K562 (cell line): ENCODE measurements at regions not wholly inside any gene's neighbourhood (a gene's known extent, or its start where the extent isn't known, plus 50 kb on each side); places are given as distances from the start of the nearest gene placed in this dataset.
"Not testable (repeated sequence)": the region's sequence is repeated elsewhere in the genome, so short reads cannot be mapped to it uniquely, and the experiment has no call there.

Experiments
- ATF2 ChIP-seq: sonication (generic); formaldehyde crosslinking; IDR thresholded peaks from 2 replicates; pipeline ENCODE4 v1.8.1; 2022; ENCODE audit warnings: missing genetic modification reagents
- BRF2 ChIP-seq: IDR thresholded peaks from 3 replicates; pipeline ENCODE4 v1.6.1; 2011; ENCODE audit warnings: borderline replicate concordance, mild to moderate bottlenecking; ENCODE audit not compliant: insufficient read length, insufficient read depth
- CTCF ChIP-seq, 3 experiments: IDR thresholded peaks in 2 of 3; conservative IDR thresholded peaks in 1 of 3; 2 replicates each; pipeline ENCODE4 v1.5.1; 2011 to 2012; ENCODE audit warnings: low read length in 3 of 3, mild to moderate bottlenecking in 3 of 3, control low read depth in 2 of 3, improper control_type of control experiment in 1 of 3, inconsistent platforms in 1 of 3, low read depth in 1 of 3, mixed read lengths in 1 of 3, moderate library complexity in 1 of 3; ENCODE audit not compliant: insufficient read depth in 2 of 3
- E2F3 ChIP-seq: fragments of 250-450 bp; sonication (Bioruptor Pico); IDR thresholded peaks from 2 replicates; pipeline ENCODE4 v1.4.0; 2020; ENCODE audit warnings: mild to moderate bottlenecking
- GATA2 ChIP-seq: sonication (generic); formaldehyde crosslinking; IDR thresholded peaks from 2 replicates; pipeline ENCODE4 v1.4.0; 2020; ENCODE audit warnings: mild to moderate bottlenecking, missing genetic modification reagents
- JUN ChIP-seq, 2 experiments: sonication (generic) in 1 of 2; formaldehyde crosslinking in 1 of 2; IDR thresholded peaks; 2 replicates each; pipeline versions ENCODE4 v1.6.1 to v1.8.0; 2012 to 2022; ENCODE audit warnings: borderline replicate concordance in 2 of 2, mild to moderate bottlenecking in 2 of 2, improper control_type of control experiment in 1 of 2, low read depth in 1 of 2, low read length in 1 of 2, missing genetic modification reagents in 1 of 2
- MAX ChIP-seq: sonication (generic); formaldehyde crosslinking; IDR thresholded peaks from 2 replicates; pipeline ENCODE4 v1.9.0; 2022; ENCODE audit warnings: mild to moderate bottlenecking, missing genetic modification reagents
- PHB2 ChIP-seq: fragments of 450-650 bp; IDR thresholded peaks from 2 replicates; pipeline ENCODE4 v1.6.1; 2017; ENCODE audit warnings: low read depth
- POLR2AphosphoS5 ChIP-seq: IDR thresholded peaks from 2 replicates; pipeline ENCODE4 v1.6.1; 2011; ENCODE audit warnings: mild to moderate bottlenecking, low read depth, low read length, moderate library complexity; ENCODE audit not compliant: control insufficient read depth, insufficient read depth
- SIRT6 ChIP-seq: IDR thresholded peaks from one replicate; pipeline ENCODE4 v1.6.1; 2012; ENCODE audit warnings: low read depth, mild to moderate bottlenecking, control low read depth, inconsistent platforms, low read length, moderate library complexity
- TAF1 ChIP-seq: IDR thresholded peaks from 2 replicates; pipeline ENCODE4 v1.6.1; 2011; ENCODE audit warnings: mild to moderate bottlenecking, low read length, moderate library complexity; ENCODE audit not compliant: insufficient read depth, control insufficient read depth, severe bottlenecking; ENCODE audit errors: extremely low read depth
- TEAD4 ChIP-seq, 2 experiments: sonication (generic) in 1 of 2; formaldehyde crosslinking in 1 of 2; IDR thresholded peaks; 2 replicates each; pipeline versions ENCODE4 v1.6.1 to v1.8.0; 2012 to 2022; ENCODE audit warnings: borderline replicate concordance in 1 of 2, inconsistent platforms in 1 of 2, low read length in 1 of 2, mild to moderate bottlenecking in 1 of 2, missing genetic modification reagents in 1 of 2
- ZBTB8A ChIP-seq: fragments of 450-650 bp; IDR thresholded peaks from 2 replicates; pipeline ENCODE4 v1.6.1; 2018; ENCODE audit warnings: mild to moderate bottlenecking, moderate library complexity; ENCODE audit not compliant: partially characterized antibody
- TF ChIP-seq, protein P1 (sequence below): fragments of 450-650 bp; formaldehyde crosslinking; IDR thresholded peaks from 2 replicates; pipeline ENCODE4 v1.4.0; 2022; ENCODE audit warnings: missing genetic modification characterization

- not testable (repeated sequence) for TF ChIP-seq CTCF (IDR thresholded peaks at IDR 0.05 in 2 of 3, conservative IDR thresholded peaks at IDR 0.05 in 1 of 3; ENCODE audit: insufficient read depth in 2 of 3, low read depth in 1 of 3, low read length in 3 of 3); E2F3 (CRISPR knock-in tag); ATF2 (CRISPR knock-in tag); BRF2; TEAD4 (IDR thresholded peaks at IDR 0.05; ENCODE audit: low read length); TEAD4 (CRISPR knock-in tag; IDR thresholded peaks at IDR 0.05; ENCODE audit: borderline replicate concordance); ZBTB8A; POLR2AphosphoS5; PHB2; SIRT6; GATA2 (CRISPR knock-in tag); MAX (CRISPR knock-in tag); TAF1; JUN (IDR thresholded peaks at IDR 0.05; ENCODE audit: borderline replicate concordance, low read depth, low read length); JUN (CRISPR knock-in tag; IDR thresholded peaks at IDR 0.05; ENCODE audit: borderline replicate concordance)
- TF ChIP-seq, protein P1, sequence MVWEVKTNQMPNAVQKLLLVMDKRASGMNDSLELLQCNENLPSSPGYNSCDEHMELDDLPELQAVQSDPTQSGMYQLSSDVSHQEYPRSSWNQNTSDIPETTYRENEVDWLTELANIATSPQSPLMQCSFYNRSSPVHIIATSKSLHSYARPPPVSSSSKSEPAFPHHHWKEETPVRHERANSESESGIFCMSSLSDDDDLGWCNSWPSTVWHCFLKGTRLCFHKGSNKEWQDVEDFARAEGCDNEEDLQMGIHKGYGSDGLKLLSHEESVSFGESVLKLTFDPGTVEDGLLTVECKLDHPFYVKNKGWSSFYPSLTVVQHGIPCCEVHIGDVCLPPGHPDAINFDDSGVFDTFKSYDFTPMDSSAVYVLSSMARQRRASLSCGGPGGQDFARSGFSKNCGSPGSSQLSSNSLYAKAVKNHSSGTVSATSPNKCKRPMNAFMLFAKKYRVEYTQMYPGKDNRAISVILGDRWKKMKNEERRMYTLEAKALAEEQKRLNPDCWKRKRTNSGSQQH (CRISPR knock-in tag) = not testable (repeated sequence)
Measured at GRCh38 chr5:92255605-92256004, 872.5 kb upstream of the ARRDC3 start.
